Posterior vena cava (tissue), 2 donors: ENCODE measurements at regions not wholly inside any gene's neighbourhood (a gene's known extent, or its start where the extent isn't known, plus 50 kb on each side); places are given as distances from the start of the nearest gene placed in this dataset.

ENCODE experiments used
- DNase-seq: peaks from one replicate; pipeline ENCODE4 v3.0.0-alpha.2; 2020; ENCODE audit warnings: low spot score
- intact Hi-C, 2 donors: fragments of 100-400 bp; cut with DNase I; formaldehyde crosslinking; loops; one replicate each; pipeline versions ENCODE4 v1.14.1 to v1.14.2; 2022 to 2023
- microRNA-seq, 2 donors: library from miRNA; unstranded; fragments of <30 nt; microRNA quantifications; one replicate each; pipeline ENCODE4 v1.2.0, GENCODE V29; 2020 to 2021; ENCODE audit warnings: borderline microRNAs expressed in 2 of 2
- donor health status: DM: yes; HTN: yes; CAD: no.
- donor health status: DM: yes; HTN: yes; CAD: no.

DNA sequence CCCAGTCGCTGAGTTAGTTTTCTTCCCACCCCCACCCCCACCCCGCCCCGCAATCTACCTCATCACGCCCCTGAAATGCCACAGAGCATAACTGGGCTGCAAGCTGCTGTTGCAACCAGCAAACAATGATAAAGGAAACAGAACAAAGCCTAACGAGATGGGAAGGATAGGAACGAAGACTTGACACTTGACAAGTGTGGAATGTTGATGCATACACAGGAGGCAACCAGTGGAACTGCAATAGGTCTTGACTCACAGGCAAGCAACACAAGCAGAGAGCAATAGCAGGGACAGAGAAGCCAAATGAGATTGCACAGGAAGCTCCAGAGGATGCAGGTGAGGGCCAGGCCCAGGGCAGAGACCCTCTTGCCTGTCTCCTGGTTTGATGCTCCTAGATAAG is 225.9 kb downstream of the IGSF11 start:
- no peak for DNase-seq
- intact Hi-C loops, result no loop called here

DNA sequence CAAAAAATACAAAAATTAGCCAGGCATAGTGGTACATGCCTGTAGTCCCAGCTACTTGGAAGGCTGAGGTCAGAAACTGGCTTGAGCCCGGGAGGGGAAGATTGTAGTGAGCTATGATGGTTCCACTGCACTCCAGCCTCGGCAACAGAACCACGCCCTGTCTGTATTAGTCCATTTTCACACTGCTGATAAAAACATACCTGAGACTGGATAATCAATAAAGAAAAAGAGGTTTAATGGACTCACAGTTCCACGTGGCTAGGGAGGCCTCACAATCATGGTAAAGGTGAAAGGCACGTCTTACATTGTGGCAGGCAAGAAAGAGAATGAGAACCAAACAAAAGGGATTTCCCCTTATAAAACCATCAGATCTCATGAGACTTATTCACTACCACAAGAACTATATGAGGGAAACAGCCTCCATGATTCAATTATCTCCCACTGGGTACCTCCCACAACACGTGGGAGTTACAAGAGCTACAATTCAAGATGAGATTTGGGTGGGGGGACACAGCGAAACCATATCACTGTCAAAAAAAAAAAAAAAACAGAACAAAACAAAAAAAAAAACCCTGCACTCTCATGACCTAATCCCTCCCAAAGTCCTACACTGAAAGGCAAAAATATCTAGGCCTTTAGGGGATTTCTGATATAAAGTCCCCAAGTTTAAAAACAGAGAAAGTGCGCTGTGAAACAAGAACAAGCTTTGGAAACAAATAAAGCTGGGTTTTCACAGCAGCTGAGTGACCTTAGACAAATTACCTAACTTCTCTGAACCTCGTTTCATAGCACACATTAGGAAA is 224.7 kb downstream of the IGSF11 start:
- intact Hi-C loops, result no loop called here
- no peak for DNase-seq

DNA sequence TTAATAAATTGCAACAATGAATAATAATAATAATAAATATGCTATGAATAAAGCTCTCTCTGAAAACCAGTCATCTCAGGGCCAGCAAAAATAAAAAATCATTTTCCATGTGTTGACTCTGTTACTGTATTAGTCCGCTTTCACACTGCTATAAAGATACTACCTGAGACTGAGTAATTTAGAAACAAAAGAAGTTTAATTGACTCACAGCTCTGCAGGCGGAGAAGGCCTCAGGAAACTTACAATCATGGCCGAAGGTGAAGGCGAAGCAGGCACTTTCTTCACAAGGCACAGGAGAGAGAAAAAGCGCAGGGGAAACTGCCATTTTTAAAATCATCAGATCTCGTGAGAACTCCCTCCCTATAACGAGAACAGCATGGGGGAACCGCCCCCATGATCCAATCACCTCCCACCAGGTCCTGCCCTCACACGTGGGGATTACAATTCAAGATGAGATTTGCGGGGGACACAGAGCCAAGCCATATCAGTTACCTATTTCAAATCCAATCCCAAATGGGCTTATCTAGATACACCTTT is 224.1 kb downstream of the IGSF11 start:
- no peak for DNase-seq
- intact Hi-C loops, result no loop called here

- intact Hi-C loops, result no loop called here
Measured at GRCh38 chr3:118811236-118811732, 223.4 kb downstream of the IGSF11 start.

GRCh38 chr3:118813472-118813871 is 221.2 kb downstream of the IGSF11 start:
- no peak for DNase-seq
- intact Hi-C loops, result no loop called here

More at GRCh38 chr3:118811236-118811732, 223.4 kb downstream of the IGSF11 start:
- no peak for DNase-seq

- no peak for DNase-seq
- intact Hi-C loops, result no loop called here
Measured at GRCh38 chr3:118817748-118818165, 216.9 kb downstream of the IGSF11 start.

DNA sequence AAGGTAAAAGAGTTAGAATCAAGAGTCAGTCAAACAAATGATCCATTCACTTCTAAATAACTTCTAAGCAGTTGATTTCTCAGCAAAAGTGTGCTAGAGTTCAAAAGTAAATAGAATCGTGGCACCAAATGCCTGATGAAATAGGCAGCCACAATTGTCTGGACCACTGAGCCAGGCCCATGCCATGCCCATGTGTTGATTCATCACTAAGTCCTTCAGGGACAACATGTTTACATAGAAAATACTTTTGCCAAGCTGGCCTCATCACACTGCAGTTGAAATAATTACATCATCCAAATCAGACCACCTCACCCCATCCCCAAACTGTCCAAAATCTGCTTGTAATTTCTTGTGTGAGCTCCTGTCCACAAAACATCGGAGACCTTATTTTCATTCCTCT is 216.3 kb downstream of the IGSF11 start:
- intact Hi-C loops, result no loop called here
- no peak for DNase-seq

- intact Hi-C loops, result no loop called here
- DNase-seq, result no peak
Measured at GRCh38 chr3:118823626-118824025, 211.0 kb downstream of the IGSF11 start.

DNA sequence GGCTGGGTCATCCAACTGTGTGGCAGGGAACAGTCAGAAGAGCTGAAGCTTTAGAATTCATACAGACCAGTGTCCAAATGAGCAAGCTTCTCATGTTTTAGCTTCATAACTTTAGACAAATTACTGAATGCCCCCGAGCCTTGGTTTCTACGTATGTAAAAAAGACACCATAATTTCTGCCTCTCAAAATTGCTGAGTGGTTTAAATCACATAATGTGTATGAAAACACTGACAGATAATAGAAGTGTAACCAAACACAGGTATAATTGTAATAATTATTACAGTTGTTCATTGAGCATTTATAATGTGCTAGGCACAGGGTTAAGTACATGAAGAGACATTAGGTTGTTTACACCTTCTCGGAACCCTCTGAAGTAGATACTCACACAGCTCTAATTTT is 207.2 kb downstream of the IGSF11 start:
- DNase-seq, result no peak

DNA sequence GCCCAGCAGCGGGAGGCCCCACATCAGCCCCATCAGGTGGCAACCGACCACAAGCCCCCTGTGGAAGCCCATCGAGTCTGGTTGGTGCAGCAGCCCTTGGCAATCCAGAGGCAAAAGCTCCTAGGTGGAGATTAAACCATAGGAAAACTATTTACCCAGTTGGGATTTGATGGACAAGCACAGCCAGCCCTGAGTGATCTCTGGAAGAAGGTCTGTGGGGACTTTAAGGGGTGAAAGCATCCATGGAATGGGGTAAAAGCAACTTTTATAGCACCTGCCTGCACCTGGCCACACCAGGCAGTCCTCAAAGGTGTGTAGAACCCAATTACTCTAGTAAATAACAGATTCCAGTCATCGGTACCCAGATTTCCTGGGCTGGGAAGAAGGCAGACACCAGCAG is 206.3 kb downstream of the IGSF11 start:
- intact Hi-C loops, result no loop called here
- no peak for DNase-seq

More for the DNA sequence above, 207.2 kb downstream of the IGSF11 start:
- intact Hi-C loops, result no loop called here

GRCh38 chr3:118833075-118833474 is 201.6 kb downstream of the IGSF11 start:
- intact Hi-C loops, result no loop called here
- DNase-seq, result no peak

DNA sequence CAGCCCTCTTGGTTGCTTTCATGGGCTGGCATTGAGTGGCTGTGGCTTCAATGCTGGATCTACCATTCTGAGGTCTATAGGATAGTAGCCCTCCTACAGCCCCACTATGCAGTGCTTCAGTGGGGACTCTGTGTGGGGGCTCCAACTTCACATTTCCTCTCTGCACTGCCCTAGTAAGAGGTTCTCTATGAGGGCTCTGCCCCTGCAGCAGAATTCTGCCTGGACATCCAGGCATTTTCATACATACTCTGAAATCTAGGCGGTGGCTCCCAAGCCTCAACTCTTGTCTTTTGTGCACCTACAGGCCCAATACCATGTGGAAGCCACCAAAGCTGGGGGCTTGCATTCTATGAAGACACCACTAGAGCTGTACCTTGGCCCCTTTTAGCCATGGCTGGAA is 195.8 kb downstream of the IGSF11 start:
- intact Hi-C loops, result no loop called here
- DNase-seq, result no peak

- intact Hi-C loops, result no loop called here
- no peak for DNase-seq
Measured at GRCh38 chr3:118842147-118842863, 192.3 kb downstream of the IGSF11 start.

- intact Hi-C loops, result no loop called here
- DNase-seq, result no peak
Measured at GRCh38 chr3:118846176-118846575, 188.5 kb downstream of the IGSF11 start.

Small RNAs in the stretch of these regions (microRNA-seq; reads per million reads assigned to microRNA genes)
- 0 reads per million in 2 donors for gene MIR4447
